ENCODE measurements at regions not wholly inside any gene's neighbourhood (a gene's known extent, or its start where the extent isn't known, plus 50 kb on each side); places are given as distances from the start of the nearest gene placed in this dataset.

- DNase-seq (ENCODE audit: low spot score in 2 of 2): no peak
- Histone ChIP-seq H3K36me3 (no peaks in the 10 kb centered on the region), H3K27ac (no peak overlapping the region), H3K27me3 (no peaks in the 10 kb centered on the region), H3K4me3 (no peak overlapping the region), H3K4me1 (no peaks in the 10 kb centered on the region), H3K9me3 (no peaks in the 10 kb centered on the region)
- intact Hi-C loops (cut with DNase I): no loop called here
- TF ChIP-seq CTCF (IDR thresholded peaks at IDR 0.05): no peak
Observed at GRCh38 chr6:65780691-65781090, 73.7 kb upstream of the EYS start.

- Histone ChIP-seq H3K27ac (no peak overlapping the region), H3K27me3 (no peaks in the 10 kb centered on the region), H3K36me3 (no peaks in the 10 kb centered on the region), H3K4me3 (no peak overlapping the region), H3K4me1 (no peaks in the 10 kb centered on the region), H3K9me3 (no peaks in the 10 kb centered on the region)
- TF ChIP-seq CTCF (IDR thresholded peaks at IDR 0.05): no peak
- intact Hi-C loops (cut with DNase I): no loop called here
- DNase-seq (ENCODE audit: low spot score in 2 of 2): no peak
Observed at GRCh38 chr6:65776332-65776731, 69.3 kb upstream of the EYS start.

GRCh38 chr6:65771946-65772345 is 64.9 kb upstream of the EYS start:
- no peaks in the 10 kb centered on the region for H3K4me1 ChIP-seq
- no peak for TF ChIP-seq CTCF (IDR thresholded peaks at IDR 0.05)
- no peaks in the 10 kb centered on the region for H3K27me3 ChIP-seq
- no peaks in the 10 kb centered on the region for H3K36me3 ChIP-seq
- intact Hi-C loops (cut with DNase I): no loop called here
- H3K9me3 ChIP-seq: no peaks in the 10 kb centered on the region
- DNase-seq (ENCODE audit: low spot score in 2 of 2): no peak
- H3K27ac ChIP-seq: no peak overlapping the region
- H3K4me3 ChIP-seq: no peak overlapping the region

- no peaks in the 10 kb centered on the region for H3K36me3 ChIP-seq
- H3K27me3 ChIP-seq: no peaks in the 10 kb centered on the region
- no peaks in the 10 kb centered on the region for H3K4me1 ChIP-seq
- H3K27ac ChIP-seq: no peak overlapping the region
- DNase-seq (ENCODE audit: low spot score in 2 of 2): no peak
- H3K4me3 ChIP-seq: no peak overlapping the region
- H3K9me3 ChIP-seq: no peaks in the 10 kb centered on the region
- intact Hi-C loops (cut with DNase I): no loop called here
- TF ChIP-seq CTCF (IDR thresholded peaks at IDR 0.05): no peak
Observed at GRCh38 chr6:65761890-65762289, 54.9 kb upstream of the EYS start.

- DNase-seq (ENCODE audit: low spot score in 2 of 2): no peak
- Histone ChIP-seq H3K36me3 (no peaks in the 10 kb centered on the region), H3K27ac (no peak overlapping the region), H3K4me1 (no peaks in the 10 kb centered on the region), H3K9me3 (no peaks in the 10 kb centered on the region), H3K4me3 (no peak overlapping the region), H3K27me3 (no peaks in the 10 kb centered on the region)
- no peak for TF ChIP-seq CTCF (IDR thresholded peaks at IDR 0.05)
- intact Hi-C loops (cut with DNase I): no loop called here
Observed at GRCh38 chr6:65760285-65760684, 53.3 kb upstream of the EYS start.

Data from ascending aorta (tissue), 2 donors.